Adrenal gland (tissue), 5 donors: ENCODE measurements at regions not wholly inside any gene's neighbourhood (a gene's known extent, or its start where the extent isn't known, plus 50 kb on each side); places are given as distances from the start of the nearest gene placed in this dataset.

Experiments
- CTCF ChIP-seq, 6 experiments: fragments of 450-650 bp in 4 of 6; fragments of 200-600 bp in 2 of 6; sonication (generic) in 1 of 6; IDR thresholded peaks; 1 replicate in 5 of 6; 2 replicates in 1 of 6; pipeline versions ENCODE4 v1.5.1 to v1.8.0; 2016 to 2021; ENCODE audit warnings: antibody characterized with exemption in 6 of 6, mild to moderate bottlenecking in 2 of 6, moderate library complexity in 1 of 6
- POLR2A ChIP-seq, 2 donors: fragments of 450-650 bp; IDR thresholded peaks; one replicate each; pipeline ENCODE4 v1.6.1; 2017; ENCODE audit warnings: antibody characterized with exemption in 2 of 2, mild to moderate bottlenecking in 2 of 2, moderate library complexity in 1 of 2
- donor health status: DM: no; HTN: no; CAD: no.

- TF ChIP-seq CTCF (IDR thresholded peaks at IDR 0.05), result no peak
- TF ChIP-seq POLR2A (IDR thresholded peaks at IDR 0.05), result no peak
Measured at GRCh38 chr6:92315312-92315711, 1104.0 kb downstream of the EPHA7 start.
